IPS DF 6.9 (cell line): ENCODE measurements at regions not wholly inside any gene's neighbourhood (a gene's known extent, or its start where the extent isn't known, plus 50 kb on each side); places are given as distances from the start of the nearest gene placed in this dataset.
"Not testable (repeated sequence)": the region's sequence is repeated elsewhere in the genome, so short reads cannot be mapped to it uniquely, and the experiment has no call there.

Experiments used
- DNase-seq: peaks from one replicate; pipeline ENCODE4 v3.0.0-alpha.2; 2013; ENCODE audit warnings: low read depth, low spot score
- H3K27ac ChIP-seq: one replicate; pipeline ENCODE4 v1.5.1; 2013; ENCODE audit warnings: low read length, control low read depth
- H3K27me3 ChIP-seq: 2 replicates; pipeline ENCODE4 v1.6.1; 2013; ENCODE audit warnings: mild to moderate bottlenecking, low read length; ENCODE audit not compliant: control insufficient read depth, insufficient read depth
- H3K36me3 ChIP-seq: 2 replicates; pipeline ENCODE4 v1.6.1; 2013; ENCODE audit warnings: low read length; ENCODE audit not compliant: control insufficient read depth, insufficient read depth
- H3K4me1 ChIP-seq: 2 replicates; pipeline ENCODE4 v1.6.1; 2013; ENCODE audit warnings: low read length; ENCODE audit not compliant: control insufficient read depth, insufficient read depth
- H3K4me3 ChIP-seq: 2 replicates; pipeline ENCODE4 v1.5.1; 2013; ENCODE audit warnings: mild to moderate bottlenecking, low read length
- H3K9me3 ChIP-seq: 2 replicates; pipeline ENCODE4 v1.6.1; 2013; ENCODE audit warnings: low read length, inconsistent platforms; ENCODE audit not compliant: control insufficient read depth, insufficient read depth
- WGBS: extraction: QIAGEN DNeasy Blood & Tissue Kit; methylation state at CpG from one replicate; pipeline ENCODE4 v1.1.7; 2013; ENCODE audit warnings: mixed read lengths, missing lambda C conversion rate; ENCODE audit not compliant: insufficient read length, insufficient coverage; 5-methylcytosine and 5-hydroxymethylcytosine counted together

- H3K27ac ChIP-seq, H3K9me3 ChIP-seq, H3K36me3 ChIP-seq, DNase-seq, H3K4me3 ChIP-seq, H3K4me1 ChIP-seq, H3K27me3 ChIP-seq: not testable (repeated sequence)
Observed at GRCh38 chr5:89630064-89630463, 747.1 kb upstream of the MEF2C start.

GRCh38 chr5:89628876-89629635 is 746.1 kb upstream of the MEF2C start:
- Histone ChIP-seq H3K27me3 (no peaks in the 10 kb centered on the region), H3K9me3 (no peaks in the 10 kb centered on the region), H3K4me3 (no peak overlapping the region), H3K36me3 (no peaks in the 10 kb centered on the region), H3K27ac (no peak overlapping the region), H3K4me1 (no peaks in the 10 kb centered on the region)
- no peak for DNase-seq
- WGBS: no CpG with 5 or more reads among the region's 4 CpGs

GRCh38 chr5:89615839-89616518 is 733.0 kb upstream of the MEF2C start:
- no peak for DNase-seq
- H3K9me3 ChIP-seq: no peaks in the 10 kb centered on the region
- no peaks in the 10 kb centered on the region for H3K36me3 ChIP-seq
- H3K4me3 ChIP-seq: no peak overlapping the region
- no peaks in the 10 kb centered on the region for H3K27me3 ChIP-seq
- no peaks in the 10 kb centered on the region for H3K4me1 ChIP-seq
- H3K27ac ChIP-seq: no peak overlapping the region
- WGBS: no CpG with 5 or more reads among the region's 2 CpGs

DNA sequence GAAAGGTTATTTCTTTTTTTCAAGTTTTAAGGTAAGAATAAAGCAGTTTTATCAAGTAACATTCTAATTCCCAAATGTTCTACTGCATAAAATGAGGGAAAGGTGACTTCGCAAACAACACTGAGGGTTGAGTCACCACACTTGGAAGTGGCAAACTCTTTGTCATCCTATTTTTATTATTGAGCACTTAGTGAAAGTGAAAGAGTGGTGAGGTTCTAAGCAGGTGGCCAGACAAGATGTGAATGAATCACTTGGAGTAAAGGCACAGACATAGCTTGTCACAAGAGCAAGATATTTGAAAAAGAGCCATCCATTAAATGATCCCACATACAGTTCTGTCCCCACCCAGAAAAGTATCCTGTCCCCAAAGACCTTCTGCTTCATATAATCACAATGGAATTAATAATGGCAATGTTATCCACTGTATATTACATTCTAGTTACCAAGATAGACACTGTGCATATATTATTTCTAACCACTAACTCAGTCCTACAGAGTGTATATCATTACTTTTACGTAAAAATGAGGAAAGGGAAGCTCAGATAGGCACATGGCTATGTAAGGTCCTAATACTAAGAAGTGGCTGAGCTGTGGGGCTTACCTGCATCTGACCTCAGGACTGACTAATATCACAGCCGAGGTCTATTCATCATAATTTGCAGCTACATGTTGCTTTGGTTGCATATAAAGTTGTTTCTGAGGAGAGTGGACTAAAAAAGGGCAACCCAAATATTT is 730.4 kb upstream of the MEF2C start:
- H3K27me3 ChIP-seq: no peaks in the 10 kb centered on the region
- H3K9me3 ChIP-seq: no peaks in the 10 kb centered on the region
- no peak overlapping the region for H3K4me3 ChIP-seq
- DNase-seq: no peak
- no peaks in the 10 kb centered on the region for H3K4me1 ChIP-seq
- no peak overlapping the region for H3K27ac ChIP-seq
- no CpG with 5 or more reads among the region's 3 CpGs for WGBS
- H3K36me3 ChIP-seq: no peaks in the 10 kb centered on the region

- Histone ChIP-seq H3K4me1 (no peaks in the 10 kb centered on the region), H3K27ac (no peak overlapping the region), H3K9me3 (no peaks in the 10 kb centered on the region), H3K36me3 (no peaks in the 10 kb centered on the region), H3K4me3 (no peak overlapping the region), H3K27me3 (no peaks in the 10 kb centered on the region)
- DNase-seq: no peak
- no CpG with 5 or more reads among the region's 4 CpGs for WGBS
Observed at GRCh38 chr5:89606939-89607534, 724.1 kb upstream of the MEF2C start.

GRCh38 chr5:89604342-89604741 is 721.4 kb upstream of the MEF2C start:
- no peaks in the 10 kb centered on the region for H3K36me3 ChIP-seq
- H3K4me3 ChIP-seq: no peak overlapping the region
- H3K9me3 ChIP-seq: no peaks in the 10 kb centered on the region
- H3K4me1 ChIP-seq: no peaks in the 10 kb centered on the region
- no CpG with 5 or more reads among the region's 1 CpG for WGBS
- H3K27ac ChIP-seq: no peak overlapping the region
- DNase-seq: no peak
- no peaks in the 10 kb centered on the region for H3K27me3 ChIP-seq

DNA sequence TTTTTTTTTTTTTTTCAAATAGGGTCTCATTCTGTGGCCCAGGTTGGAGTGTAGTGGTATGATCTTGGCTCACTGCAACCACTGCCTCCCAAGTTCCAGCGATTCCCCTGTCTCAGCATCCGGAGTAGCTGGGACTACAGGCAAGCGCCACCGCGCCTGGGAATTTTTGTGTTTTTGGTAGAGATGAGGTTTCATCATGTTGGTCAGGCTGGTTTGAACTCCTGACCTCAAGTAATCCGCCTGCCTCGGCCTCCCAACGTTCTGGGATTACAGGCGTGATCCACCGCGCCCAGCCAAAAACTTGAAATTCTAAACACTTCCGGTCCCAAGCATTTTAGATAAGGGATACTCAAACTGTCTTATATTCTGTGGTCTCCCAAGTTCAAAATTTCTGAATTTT is 718.9 kb upstream of the MEF2C start:
- no peak overlapping the region for H3K4me3 ChIP-seq

GRCh38 chr5:89597878-89598277 is 714.9 kb upstream of the MEF2C start:
- H3K27me3 ChIP-seq: no peaks in the 10 kb centered on the region
- no CpG with 5 or more reads among the region's 1 CpG for WGBS
- H3K9me3 ChIP-seq: no peaks in the 10 kb centered on the region
- H3K4me1 ChIP-seq: no peaks in the 10 kb centered on the region
- DNase-seq: no peak
- no peaks in the 10 kb centered on the region for H3K36me3 ChIP-seq
- no peak overlapping the region for H3K27ac ChIP-seq
- no peak overlapping the region for H3K4me3 ChIP-seq

More for the DNA sequence above, 718.9 kb upstream of the MEF2C start:
- H3K4me1 ChIP-seq: no peaks in the 10 kb centered on the region
- WGBS: no CpG with 5 or more reads among the region's 12 CpGs
- H3K36me3 ChIP-seq: no peaks in the 10 kb centered on the region
- H3K27ac ChIP-seq: no peak overlapping the region
- H3K9me3 ChIP-seq: no peaks in the 10 kb centered on the region
- H3K27me3 ChIP-seq: no peaks in the 10 kb centered on the region
- no peak for DNase-seq

DNA sequence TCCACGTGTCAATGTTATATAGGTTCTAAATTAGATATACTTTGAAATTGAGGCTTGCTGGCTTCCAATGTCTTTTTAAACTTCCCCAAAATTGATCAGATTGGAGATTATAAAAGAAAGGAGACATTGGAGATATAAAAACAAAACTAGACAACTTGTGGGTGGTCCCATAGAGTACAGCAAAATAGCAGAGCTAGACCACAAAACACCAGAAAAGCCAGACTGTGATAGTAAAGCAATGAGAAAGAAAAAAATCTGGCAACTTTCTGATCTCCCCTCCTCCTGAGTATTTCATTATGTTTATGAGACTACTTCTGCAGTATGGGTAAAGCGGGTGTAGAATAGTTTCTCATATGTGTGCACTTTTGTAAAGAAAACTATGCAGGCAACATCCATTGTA is 713.8 kb upstream of the MEF2C start:
- Histone ChIP-seq H3K4me3 (no peak overlapping the region), H3K27ac (no peak overlapping the region), H3K9me3 (no peaks in the 10 kb centered on the region), H3K36me3 (no peaks in the 10 kb centered on the region), H3K4me1 (no peaks in the 10 kb centered on the region), H3K27me3 (no peaks in the 10 kb centered on the region)
- no CpG with 5 or more reads among the region's 2 CpGs for WGBS
- DNase-seq: no peak

- Histone ChIP-seq H3K36me3 (no peaks in the 10 kb centered on the region), H3K27me3 (no peaks in the 10 kb centered on the region), H3K4me3 (no peak overlapping the region), H3K9me3 (no peaks in the 10 kb centered on the region), H3K4me1 (no peaks in the 10 kb centered on the region), H3K27ac (no peak overlapping the region)
- no CpG with 5 or more reads among the region's 1 CpG for WGBS
- DNase-seq: no peak
Observed at GRCh38 chr5:89595056-89595455, 712.1 kb upstream of the MEF2C start.
